ENCODE measurements at regions not wholly inside any gene's neighbourhood (a gene's known extent, or its start where the extent isn't known, plus 50 kb on each side); places are given as distances from the start of the nearest gene placed in this dataset.

- no TSS peak for BruUV-seq (replicated peaks)
- peak; percentile 8 for DNase-seq (ENCODE audit: low spot score)
- H3K4me1 ChIP-seq (ENCODE audit: insufficient read depth, low read length, poor library complexity, severe bottlenecking) = no peaks in the 10 kb centered on the region
- TF ChIP-seq CTCF (conservative IDR thresholded peaks at IDR 0.05; ENCODE audit: low read depth, low read length) (no peak), EZH2 (IDR thresholded peaks at IDR 0.05; ENCODE audit: borderline replicate concordance, low read depth, low read length, poor library complexity, severe bottlenecking) (no peak)
- ChIA-PET POLR2A (ENCODE audit: low non-redundant PET) (no interaction called here), CTCF (no interaction called here)
- no peaks in the 10 kb centered on the region for H3K36me3 ChIP-seq (ENCODE audit: insufficient read depth, low read length, poor library complexity, severe bottlenecking)
- intact Hi-C loops (cut with micrococcal nuclease; ENCODE audit: unreplicated experiment) = no loop called here
- no peaks in the 10 kb centered on the region for H3K27me3 ChIP-seq (replicated peaks; ENCODE audit: insufficient read depth, low read depth, low read length, poor library complexity)
- H3K4me3 ChIP-seq (ENCODE audit: low read depth, low read length, poor library complexity, severe bottlenecking) = no peak overlapping the region
- no peaks in the 10 kb centered on the region for H3K9me3 ChIP-seq (ENCODE audit: low read depth, low read length, poor library complexity, severe bottlenecking)
- no peak overlapping the region for H3K27ac ChIP-seq (ENCODE audit: low read depth, low read length, poor library complexity, severe bottlenecking)
Observed at GRCh38 chr7:15985587-15986384, 299.3 kb upstream of the MEOX2 start.

DNA sequence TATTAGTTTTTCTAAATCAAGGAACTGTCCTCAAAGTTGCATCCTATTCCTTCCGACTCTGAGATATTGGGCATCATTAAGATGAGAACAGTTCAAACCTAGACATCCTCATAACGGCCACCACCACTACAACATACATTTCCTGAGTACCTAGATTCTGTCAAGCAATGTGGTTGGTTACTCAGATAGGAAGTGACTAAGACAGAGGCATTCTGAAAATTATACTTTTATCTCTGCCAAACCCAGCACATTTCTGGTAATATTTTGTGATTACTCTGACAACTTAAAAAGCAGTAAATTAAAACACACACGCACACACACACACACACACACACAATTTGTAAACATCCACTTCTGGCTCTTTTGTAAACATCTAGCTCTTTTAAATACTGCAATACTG, 291.2 kb upstream of the MEOX2 start:
- Histone ChIP-seq H3K36me3 (ENCODE audit: insufficient read depth, low read length, poor library complexity, severe bottlenecking) (no peaks in the 10 kb centered on the region), H3K9me3 (ENCODE audit: low read depth, low read length, poor library complexity, severe bottlenecking) (no peaks in the 10 kb centered on the region), H3K4me1 (ENCODE audit: insufficient read depth, low read length, poor library complexity, severe bottlenecking) (no peaks in the 10 kb centered on the region), H3K27me3 (replicated peaks; ENCODE audit: insufficient read depth, low read depth, low read length, poor library complexity) (no peaks in the 10 kb centered on the region), H3K27ac (ENCODE audit: low read depth, low read length, poor library complexity, severe bottlenecking) (no peak overlapping the region), H3K4me3 (ENCODE audit: low read depth, low read length, poor library complexity, severe bottlenecking) (no peak overlapping the region)
- ChIA-PET POLR2A (ENCODE audit: low non-redundant PET) (no interaction called here), CTCF (no interaction called here)
- intact Hi-C loops (cut with micrococcal nuclease; ENCODE audit: unreplicated experiment) = no loop called here
- BruUV-seq (replicated peaks) = no TSS peak
- TF ChIP-seq CTCF (conservative IDR thresholded peaks at IDR 0.05; ENCODE audit: low read depth, low read length) = no peak
- no peak for TF ChIP-seq EZH2 (IDR thresholded peaks at IDR 0.05; ENCODE audit: borderline replicate concordance, low read depth, low read length, poor library complexity, severe bottlenecking)
- no peak for DNase-seq (ENCODE audit: low spot score)

- POLR2A ChIA-PET (ENCODE audit: low non-redundant PET) = no interaction called here
- intact Hi-C loops (cut with micrococcal nuclease; ENCODE audit: unreplicated experiment) = no loop called here
- Histone ChIP-seq H3K36me3 (ENCODE audit: insufficient read depth, low read length, poor library complexity, severe bottlenecking) (no peaks in the 10 kb centered on the region), H3K27ac (ENCODE audit: low read depth, low read length, poor library complexity, severe bottlenecking) (no peak overlapping the region), H3K4me1 (ENCODE audit: insufficient read depth, low read length, poor library complexity, severe bottlenecking) (no peaks in the 10 kb centered on the region), H3K4me3 (ENCODE audit: low read depth, low read length, poor library complexity, severe bottlenecking) (no peak overlapping the region), H3K27me3 (replicated peaks; ENCODE audit: insufficient read depth, low read depth, low read length, poor library complexity) (no peaks in the 10 kb centered on the region), H3K9me3 (ENCODE audit: low read depth, low read length, poor library complexity, severe bottlenecking) (no peaks in the 10 kb centered on the region)
- CTCF ChIA-PET = no interaction called here
- no TSS peak for BruUV-seq (replicated peaks)
- DNase-seq (ENCODE audit: low spot score) = peak; percentile 22
- TF ChIP-seq CTCF (conservative IDR thresholded peaks at IDR 0.05; ENCODE audit: low read depth, low read length) = no peak
- no peak for TF ChIP-seq EZH2 (IDR thresholded peaks at IDR 0.05; ENCODE audit: borderline replicate concordance, low read depth, low read length, poor library complexity, severe bottlenecking)
Observed at GRCh38 chr7:15972862-15973275, 286.4 kb upstream of the MEOX2 start.

Data from A673 (cell line).